H1 (cell line): ENCODE measurements at regions not wholly inside any gene's neighbourhood (a gene's known extent, or its start where the extent isn't known, plus 50 kb on each side); places are given as distances from the start of the nearest gene placed in this dataset.

ENCODE experiments used
- CTCF ChIA-PET: fragments of 300-600 bp; sonication (Branson Sonifier 250); formaldehyde crosslinking; loops from one replicate; lab custom pipeline; 2021; ENCODE audit not compliant: partially characterized antibody; lab: Charles Lee
- POLR2A ChIA-PET: fragments of 300-600 bp; sonication (Branson Sonifier 250); formaldehyde crosslinking; loops from one replicate; lab custom pipeline; 2021; ENCODE audit warnings: inconsistent platforms; ENCODE audit not compliant: partially characterized antibody; lab: Charles Lee
- DNase-seq, 2 experiments: peaks; one replicate each; pipeline versions ENCODE4 v3.0.0 to v3.0.0-alpha.2; 2010 to 2022; ENCODE audit warnings: low spot score in 2 of 2, low read depth in 1 of 2, mixed read lengths in 1 of 2
- FAIRE-seq: peaks from 2 replicates; lab custom pipeline; 2011; peaks lifted over from hg19 to GRCh38; lab: Jason Lieb, UNC
- H2AFZ ChIP-seq: 2 replicates; pipeline ENCODE4 v1.8.1; 2012; ENCODE audit warnings: low read length, inconsistent platforms
- H2AK5ac ChIP-seq: 2 replicates; pipeline ENCODE4 v1.6.1; 2013; ENCODE audit warnings: low read depth, low read length
- H2BK120ac ChIP-seq: replicated peaks from 2 replicates; pipeline ENCODE3; 2013; ENCODE audit warnings: low read depth, low read length, inconsistent platforms
- H2BK12ac ChIP-seq: 2 replicates; pipeline ENCODE4 v1.6.1; 2013; ENCODE audit warnings: low read depth, low read length
- H2BK15ac ChIP-seq: 2 replicates; pipeline ENCODE4 v1.6.1; 2013; ENCODE audit warnings: low read length
- H2BK20ac ChIP-seq: 2 replicates; pipeline ENCODE4 v1.6.1; 2013; ENCODE audit warnings: low read length
- H2BK5ac ChIP-seq: 2 replicates; pipeline ENCODE4 v1.6.1; 2013; ENCODE audit warnings: low read depth, low read length
- H3K14ac ChIP-seq: 2 replicates; pipeline ENCODE4 v1.6.1; 2013; ENCODE audit warnings: inconsistent platforms; ENCODE audit not compliant: insufficient read length
- H3K18ac ChIP-seq: 2 replicates; pipeline ENCODE4 v1.6.1; 2013; ENCODE audit warnings: low read length; ENCODE audit errors: extremely low read depth
- H3K23ac ChIP-seq: 2 replicates; pipeline ENCODE4 v1.6.1; 2013; ENCODE audit warnings: inconsistent platforms; ENCODE audit not compliant: insufficient read length
- H3K23me2 ChIP-seq: 2 replicates; pipeline ENCODE4 v1.6.1; 2013; ENCODE audit warnings: low read depth, low read length
- H3K27ac ChIP-seq: 2 replicates; pipeline ENCODE4 v1.6.1; 2011; ENCODE audit warnings: low read depth, low read length, inconsistent platforms
- H3K27me3 ChIP-seq, 4 experiments: replicated peaks in 1 of 4; 1 replicate in 1 of 4; 2 replicates in 3 of 4; pipeline versions ENCODE4 v1.6.1 to v1.8.1; 2011 to 2013; ENCODE audit warnings: low read length in 3 of 4, mild to moderate bottlenecking in 3 of 4, inconsistent platforms in 2 of 4, mixed read lengths in 2 of 4, moderate library complexity in 1 of 4; ENCODE audit not compliant: control insufficient read depth in 3 of 4, insufficient read depth in 3 of 4; ENCODE audit errors: extremely low read depth in 1 of 4
- H3K36me3 ChIP-seq, 4 experiments: 2 replicates each; pipeline versions ENCODE4 v1.6.1 to v1.8.1; 2011 to 2013; ENCODE audit warnings: mild to moderate bottlenecking in 4 of 4, low read length in 3 of 4, moderate library complexity in 2 of 4, control low read depth in 1 of 4, inconsistent platforms in 1 of 4; ENCODE audit not compliant: insufficient read depth in 4 of 4, control insufficient read depth in 2 of 4
- H3K4ac ChIP-seq: replicated peaks from 2 replicates; pipeline ENCODE3; 2013; ENCODE audit warnings: low read length, low read depth, mixed read lengths, inconsistent platforms; ENCODE audit not compliant: insufficient read length
- H3K4me1 ChIP-seq, 4 experiments: replicated peaks in 1 of 4; 1 replicate in 1 of 4; 2 replicates in 3 of 4; pipeline versions ENCODE4 v1.6.1 to v1.8.1; 2011 to 2013; ENCODE audit warnings: low read length in 3 of 4, inconsistent platforms in 2 of 4, mixed read lengths in 1 of 4; ENCODE audit not compliant: insufficient read depth in 4 of 4, control insufficient read depth in 3 of 4
- H3K4me2 ChIP-seq, 2 experiments: 2 replicates each; pipeline versions ENCODE4 v1.6.1 to v1.8.1; 2011 to 2013; ENCODE audit warnings: low read depth in 2 of 2, low read length in 2 of 2, control low read depth in 1 of 2, inconsistent platforms in 1 of 2, mild to moderate bottlenecking in 1 of 2; ENCODE audit not compliant: insufficient read depth in 1 of 2
- H3K4me3 ChIP-seq, 4 experiments: fragments of 200-600, 300-600 bp in 1 of 4; sonication (generic), shearing (Covaris generic), sonication (Bioruptor Twin) in 1 of 4; 2 replicates each; pipeline versions ENCODE4 v1.5.1 to v1.8.1; 2011 to 2016; ENCODE audit warnings: low read length in 4 of 4, low read depth in 3 of 4, control low read depth in 2 of 4, inconsistent platforms in 2 of 4, mild to moderate bottlenecking in 2 of 4, mixed read lengths in 1 of 4, moderate library complexity in 1 of 4; ENCODE audit not compliant: insufficient read depth in 2 of 4; ENCODE audit errors: extremely low read depth in 1 of 4
- H3K56ac ChIP-seq: replicated peaks from 2 replicates; pipeline ENCODE3; 2013; ENCODE audit warnings: low read depth, mild to moderate bottlenecking, mixed read lengths, low read length, inconsistent platforms; ENCODE audit not compliant: insufficient read length
- H3K79me1 ChIP-seq: 2 replicates; pipeline ENCODE4 v1.6.1; 2013; ENCODE audit warnings: low read depth, low read length, control low read depth
- H3K79me2 ChIP-seq, 2 experiments: 2 replicates each; pipeline versions ENCODE4 v1.6.1 to v1.8.1; 2012 to 2013; ENCODE audit warnings: low read length in 2 of 2, mild to moderate bottlenecking in 2 of 2, inconsistent platforms in 1 of 2; ENCODE audit not compliant: insufficient read depth in 2 of 2, control insufficient read depth in 1 of 2
- H3K9ac ChIP-seq, 4 experiments: replicated peaks in 1 of 4; 1 replicate in 1 of 4; 2 replicates in 3 of 4; pipeline versions ENCODE4 v1.6.1 to v1.8.1; 2011 to 2013; ENCODE audit warnings: low read depth in 3 of 4, low read length in 3 of 4, control low read depth in 2 of 4, mild to moderate bottlenecking in 2 of 4, moderate library complexity in 2 of 4, inconsistent platforms in 1 of 4; ENCODE audit errors: extremely low read depth in 1 of 4
- H3K9me3 ChIP-seq, 2 experiments: 2 replicates each; pipeline versions ENCODE4 v1.6.1 to v1.8.1; 2012 to 2013; ENCODE audit warnings: mild to moderate bottlenecking in 2 of 2, moderate library complexity in 2 of 2, control low read depth in 1 of 2, inconsistent platforms in 1 of 2, low read depth in 1 of 2, low read length in 1 of 2, mixed read lengths in 1 of 2; ENCODE audit not compliant: insufficient read depth in 2 of 2
- H4K20me1 ChIP-seq, 2 experiments: replicated peaks in 1 of 2; 2 replicates each; pipeline versions ENCODE3 to v1.8.1; 2011 to 2013; ENCODE audit warnings: inconsistent platforms in 2 of 2, low read length in 2 of 2, mild to moderate bottlenecking in 1 of 2; ENCODE audit not compliant: insufficient read depth in 2 of 2, control insufficient read depth in 1 of 2
- H4K5ac ChIP-seq: 2 replicates; pipeline ENCODE4 v1.6.1; 2013; ENCODE audit warnings: low read length, low read depth, mixed read lengths, inconsistent platforms; ENCODE audit not compliant: insufficient read length
- H4K8ac ChIP-seq: 2 replicates; pipeline ENCODE4 v1.8.0; 2013; ENCODE audit warnings: mild to moderate bottlenecking, moderate library complexity, low read length, inconsistent platforms; ENCODE audit not compliant: insufficient read depth; ENCODE audit errors: extremely low read depth
- H4K91ac ChIP-seq: replicated peaks from 2 replicates; pipeline ENCODE3; 2013; ENCODE audit warnings: low read length, mixed read lengths, inconsistent platforms; ENCODE audit not compliant: insufficient read length
- BACH1 ChIP-seq: IDR thresholded peaks from 2 replicates; pipeline ENCODE4 v1.6.1; 2012; ENCODE audit warnings: low read length, improper control_type of control experiment
- KDM1A ChIP-seq: fragments of 200-600, 300-600 bp; sonication (generic); IDR thresholded peaks from 2 replicates; pipeline ENCODE4 v1.7.1; 2016; ENCODE audit warnings: mild to moderate bottlenecking, low read length, borderline replicate concordance
- NRF1 ChIP-seq: IDR thresholded peaks from 2 replicates; pipeline ENCODE4 v1.6.1; 2011; ENCODE audit warnings: mild to moderate bottlenecking, low read depth, low read length, improper control_type of control experiment
- POLR2A ChIP-seq, 2 experiments: IDR thresholded peaks; 1 replicate in 1 of 2; 2 replicates in 1 of 2; pipeline ENCODE4 v1.6.1; 2011; ENCODE audit warnings: low read depth in 2 of 2, low read length in 2 of 2, mild to moderate bottlenecking in 2 of 2; ENCODE audit errors: control extremely low read depth in 1 of 2
- SIRT6 ChIP-seq: IDR thresholded peaks from one replicate; pipeline ENCODE4 v1.7.1; 2012; ENCODE audit warnings: low read length, inconsistent platforms
- SUZ12 ChIP-seq: fragments of 200-600 bp; sonication (generic); IDR thresholded peaks from 2 replicates; pipeline ENCODE4 v1.6.1; 2012; ENCODE audit warnings: mild to moderate bottlenecking, inconsistent platforms, low read length, moderate library complexity, mixed read lengths
- TAF7 ChIP-seq: optimal IDR thresholded peaks from 2 replicates; pipeline ENCODE3; 2011; ENCODE audit warnings: low read depth, mild to moderate bottlenecking, inconsistent platforms, low read length, moderate library complexity, borderline replicate concordance
- ZNF274 ChIP-seq: IDR thresholded peaks from 2 replicates; pipeline ENCODE4 v1.7.0; 2012; ENCODE audit warnings: low read length, borderline replicate concordance; ENCODE audit errors: extremely low read depth
- WGBS, 2 experiments: shearing (Covaris generic) in 1 of 2; methylation state at CpG; one replicate each; pipeline versions ENCODE4 v1.1.6 to v1.1.7; 2013 to 2015; ENCODE audit warnings: low lambda C conversion rate in 2 of 2, mixed read lengths in 2 of 2, inconsistent platforms in 1 of 2, low coverage in 1 of 2, missing lambda C conversion rate in 1 of 2; ENCODE audit not compliant: insufficient replicate concordance in 2 of 2, insufficient coverage in 1 of 2, insufficient read length in 1 of 2; ENCODE audit errors: extremely low coverage in 1 of 2, missing lambda C conversion rate in 1 of 2; 5-methylcytosine and 5-hydroxymethylcytosine counted together
- TF ChIP-seq, protein P1 (sequence below): IDR thresholded peaks from 2 replicates; pipeline ENCODE4 v1.6.1; 2011; ENCODE audit warnings: low read depth, mild to moderate bottlenecking, low read length; ENCODE audit not compliant: insufficient read depth
- TF ChIP-seq, protein P2 (sequence below): IDR thresholded peaks from 2 replicates; pipeline ENCODE4 v1.6.1; 2012; ENCODE audit warnings: inconsistent platforms
- TF ChIP-seq, protein P3 (sequence below): IDR thresholded peaks from 2 replicates; pipeline ENCODE4 v1.6.1; 2011; ENCODE audit warnings: low read length, improper control_type of control experiment

DNA sequence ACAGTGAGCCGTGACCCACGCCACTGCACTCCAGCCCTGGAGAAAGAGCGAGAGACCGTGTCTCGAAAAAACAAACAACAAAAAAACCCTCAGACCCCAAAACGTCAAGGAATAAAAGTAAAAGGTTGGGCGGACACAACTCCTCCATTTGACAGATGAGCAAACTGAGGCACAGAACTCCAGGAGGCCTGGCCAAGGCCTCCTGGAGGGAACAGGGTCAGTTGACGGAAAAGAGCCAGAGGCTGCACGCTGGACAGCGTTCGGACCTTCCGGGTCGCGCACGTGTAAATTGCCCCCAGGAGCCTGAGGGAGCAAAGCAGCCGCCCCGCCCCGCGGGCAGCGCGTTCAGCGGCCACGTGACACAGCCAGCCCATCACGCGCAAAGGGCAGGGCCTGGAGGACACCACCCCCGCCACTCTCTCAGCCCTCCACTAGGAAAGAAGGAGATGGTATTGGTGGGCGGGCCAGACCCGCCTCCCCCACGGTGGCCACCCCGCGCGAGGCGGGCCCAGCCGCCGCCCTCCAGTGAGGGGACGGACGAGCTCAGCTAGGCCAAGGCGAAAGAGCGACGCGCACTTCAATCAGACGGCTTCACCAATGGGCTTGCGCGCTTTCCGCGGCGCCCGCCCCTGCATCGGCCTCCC is 81.5 kb downstream of the PTPDC1 start:
- H3K27me3 ChIP-seq: no peaks in the 10 kb centered on the region
- FAIRE-seq (no peak), DNase-seq (peak; percentile 92 to 94)
- H3K27ac ChIP-seq: peak overlapping the region; percentile 99
- 0 out of 2 replicates have a peak overlapping the region, but pooled peaks have one; percentile 75 for H2BK12ac ChIP-seq
- H3K14ac ChIP-seq: no peak overlapping the region
- H4K91ac ChIP-seq: no peak overlapping the region
- H3K36me3 ChIP-seq: no peaks in the 10 kb centered on the region
- H4K20me1 ChIP-seq: peaks cover 11 to 21% of the 10 kb centered on the region in 2 experiments
- no peak overlapping the region for H2BK20ac ChIP-seq
- H3K9me3 ChIP-seq: no peaks in the 10 kb centered on the region
- CTCF ChIA-PET: interaction anchor here (0.5 to 2.7 kb wide), 5 partner anchors 33 to 164 kb away, joined by 3 to 14 read pairs (median 4); no protein-coding TSS in a partner anchor
- no peak overlapping the region for H3K23ac ChIP-seq
- no peak overlapping the region for H2BK120ac ChIP-seq
- H3K4me1 ChIP-seq: no peaks in the 10 kb centered on the region
- H2AFZ ChIP-seq: no peak overlapping the region
- no peak overlapping the region; the same call in 1 of the 2 replicates for H3K18ac ChIP-seq
- no peak overlapping the region for H2BK15ac ChIP-seq
- peak overlapping the region; percentile 46; the same call in 1 of the 2 replicates for H2AK5ac ChIP-seq
- POLR2A ChIA-PET: interaction anchor here (0.6 to 4.4 kb wide), 22 partner anchors 9 to 528 kb away, joined by 3 to 38 read pairs (median 4); partner anchors contain the start of gene PTPDC1
- H3K4me2 ChIP-seq: peak overlapping the region; percentile 40 to 47; a peak in 3 of 4 replicates
- no peaks in the 10 kb centered on the region for H3K79me1 ChIP-seq
- peak overlapping the region; percentile 26 for H4K5ac ChIP-seq
- no peak overlapping the region for H3K56ac ChIP-seq
- H3K23me2 ChIP-seq: no peaks in the 10 kb centered on the region
- H4K8ac ChIP-seq: peak overlapping the region; percentile 100
- H3K4me3 ChIP-seq: peak overlapping the region; percentile 68 to 85 (median 80); a peak in 7 of 8 replicates
- H3K9ac ChIP-seq: peak overlapping the region in 3 of 4 experiments; percentile 98 to 100 (median 100); a peak in 4 of 7 replicates
- peak overlapping the region; percentile 45; the same call in 1 of the 2 replicates for H2BK5ac ChIP-seq
- no peak overlapping the region for H3K4ac ChIP-seq
- H3K79me2 ChIP-seq: peaks cover 32 to 39% of the 10 kb centered on the region in 2 experiments
- 15% methylated on average over 27 of the region's 49 CpGs; no CpG with 5 or more reads in 1 of the 2 experiments for WGBS, 2 experiments
- TF ChIP-seq SUZ12: no peak
- TF ChIP-seq NRF1: no peak
- TF ChIP-seq TAF7: no peak
- TF ChIP-seq, protein P1, sequence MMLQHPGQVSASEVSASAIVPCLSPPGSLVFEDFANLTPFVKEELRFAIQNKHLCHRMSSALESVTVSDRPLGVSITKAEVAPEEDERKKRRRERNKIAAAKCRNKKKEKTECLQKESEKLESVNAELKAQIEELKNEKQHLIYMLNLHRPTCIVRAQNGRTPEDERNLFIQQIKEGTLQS: peak; percentile 69
- no peak for TF ChIP-seq ZNF274
- TF ChIP-seq POLR2A (IDR thresholded peaks at IDR 0.05; ENCODE audit: control extremely low read depth in 1 of 2, low read depth in 2 of 2, low read length in 2 of 2): no peak
- peak; percentile 94 for TF ChIP-seq BACH1
- TF ChIP-seq SIRT6: no peak
- TF ChIP-seq, protein P2, sequence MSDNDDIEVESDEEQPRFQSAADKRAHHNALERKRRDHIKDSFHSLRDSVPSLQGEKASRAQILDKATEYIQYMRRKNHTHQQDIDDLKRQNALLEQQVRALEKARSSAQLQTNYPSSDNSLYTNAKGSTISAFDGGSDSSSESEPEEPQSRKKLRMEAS: peak; percentile 97
- TF ChIP-seq, protein P3, sequence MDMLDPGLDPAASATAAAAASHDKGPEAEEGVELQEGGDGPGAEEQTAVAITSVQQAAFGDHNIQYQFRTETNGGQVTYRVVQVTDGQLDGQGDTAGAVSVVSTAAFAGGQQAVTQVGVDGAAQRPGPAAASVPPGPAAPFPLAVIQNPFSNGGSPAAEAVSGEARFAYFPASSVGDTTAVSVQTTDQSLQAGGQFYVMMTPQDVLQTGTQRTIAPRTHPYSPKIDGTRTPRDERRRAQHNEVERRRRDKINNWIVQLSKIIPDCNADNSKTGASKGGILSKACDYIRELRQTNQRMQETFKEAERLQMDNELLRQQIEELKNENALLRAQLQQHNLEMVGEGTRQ: peak; percentile 93
- peak; percentile 97 for TF ChIP-seq KDM1A
